OCI-LY7 (cell line): ENCODE measurements at regions not wholly inside any gene's neighbourhood (a gene's known extent, or its start where the extent isn't known, plus 50 kb on each side); places are given as distances from the start of the nearest gene placed in this dataset.

Experiments
- EZH2phosphoT487 ChIP-seq: fragments of 200-600 bp; sonication (generic); IDR thresholded peaks from 2 replicates; pipeline ENCODE4 v1.6.1; 2018; ENCODE audit warnings: low read depth, borderline replicate concordance, mild to moderate bottlenecking, mixed run types, antibody characterized with exemption, low read length, moderate library complexity, mixed read lengths
- TF ChIP-seq, protein P1 (sequence below): fragments of 200-600 bp; sonication (generic); conservative IDR thresholded peaks from 2 replicates; pipeline ENCODE4 v1.5.1; 2014; ENCODE audit warnings: mild to moderate bottlenecking, antibody characterized with exemption, low read length, moderate library complexity, mixed read lengths

DNA sequence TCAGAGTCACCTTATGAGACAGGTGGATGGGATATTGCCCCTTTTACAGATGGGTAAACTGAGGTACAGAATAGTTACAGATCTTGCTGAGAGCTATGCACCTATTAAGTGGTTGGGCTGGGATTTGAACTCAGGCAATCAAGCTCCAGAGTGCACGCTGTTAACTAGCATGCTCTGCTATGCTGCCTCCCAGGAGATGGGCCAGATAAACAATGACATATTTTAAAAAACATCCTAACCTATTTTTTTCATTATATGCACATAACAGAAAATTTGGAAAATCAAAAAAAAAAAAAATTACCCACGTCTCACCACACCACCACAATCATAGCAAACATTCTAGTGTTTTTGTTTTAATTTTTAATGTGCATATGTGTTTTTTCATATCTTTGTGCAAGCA, 123.4 kb upstream of the STC2 start:
- TF ChIP-seq, protein P1, sequence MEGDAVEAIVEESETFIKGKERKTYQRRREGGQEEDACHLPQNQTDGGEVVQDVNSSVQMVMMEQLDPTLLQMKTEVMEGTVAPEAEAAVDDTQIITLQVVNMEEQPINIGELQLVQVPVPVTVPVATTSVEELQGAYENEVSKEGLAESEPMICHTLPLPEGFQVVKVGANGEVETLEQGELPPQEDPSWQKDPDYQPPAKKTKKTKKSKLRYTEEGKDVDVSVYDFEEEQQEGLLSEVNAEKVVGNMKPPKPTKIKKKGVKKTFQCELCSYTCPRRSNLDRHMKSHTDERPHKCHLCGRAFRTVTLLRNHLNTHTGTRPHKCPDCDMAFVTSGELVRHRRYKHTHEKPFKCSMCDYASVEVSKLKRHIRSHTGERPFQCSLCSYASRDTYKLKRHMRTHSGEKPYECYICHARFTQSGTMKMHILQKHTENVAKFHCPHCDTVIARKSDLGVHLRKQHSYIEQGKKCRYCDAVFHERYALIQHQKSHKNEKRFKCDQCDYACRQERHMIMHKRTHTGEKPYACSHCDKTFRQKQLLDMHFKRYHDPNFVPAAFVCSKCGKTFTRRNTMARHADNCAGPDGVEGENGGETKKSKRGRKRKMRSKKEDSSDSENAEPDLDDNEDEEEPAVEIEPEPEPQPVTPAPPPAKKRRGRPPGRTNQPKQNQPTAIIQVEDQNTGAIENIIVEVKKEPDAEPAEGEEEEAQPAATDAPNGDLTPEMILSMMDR = no peak
- TF ChIP-seq EZH2phosphoT487 = no peak
